Esophagus muscularis mucosa (tissue), 3 donors: ENCODE measurements at regions not wholly inside any gene's neighbourhood (a gene's known extent, or its start where the extent isn't known, plus 50 kb on each side); places are given as distances from the start of the nearest gene placed in this dataset.

Source experiments
- CTCF ChIP-seq, 3 experiments: fragments of 200-600 bp in 2 of 3; fragments of 450-650 bp in 1 of 3; sonication (generic) in 2 of 3; IDR thresholded peaks; one replicate each; pipeline ENCODE4 v1.5.1; 2017 to 2019; ENCODE audit warnings: antibody characterized with exemption in 3 of 3, mild to moderate bottlenecking in 2 of 3, moderate library complexity in 1 of 3
- POLR2A ChIP-seq: fragments of 450-650 bp; IDR thresholded peaks from one replicate; pipeline ENCODE4 v1.6.1; 2017; ENCODE audit warnings: antibody characterized with exemption, moderate library complexity, mild to moderate bottlenecking, low read depth

- TF ChIP-seq CTCF (IDR thresholded peaks at IDR 0.05) (no peak), POLR2A (no peak)
Measured at GRCh38 chr1:69197816-69198215, 369.9 kb upstream of the LRRC7 start.
